ENCODE measurements at regions not wholly inside any gene's neighbourhood (a gene's known extent, or its start where the extent isn't known, plus 50 kb on each side); places are given as distances from the start of the nearest gene placed in this dataset.

- TF ChIP-seq CTCF (conservative IDR thresholded peaks at IDR 0.05), result no peak
- Mint-ChIP-seq H3K4me3 (no peak overlapping the region), H3K4me1 (ENCODE audit: unreplicated experiment) (peaks cover 10% of the 10 kb centered on the region), H3K36me3 (no peaks in the 10 kb centered on the region), H3K27me3 (no peaks in the 10 kb centered on the region), H3K9me3 (peaks cover 8% of the 10 kb centered on the region), H3K27ac (no peak overlapping the region)
- no peak for DNase-seq (ENCODE audit: extremely low spot score, unreplicated experiment)
These were observed 408.1 kb upstream of the USP24 start for GRCh38 chr1:55623311-55623710.

- Mint-ChIP-seq H3K27ac (no peak overlapping the region), H3K27me3 (no peaks in the 10 kb centered on the region), H3K4me1 (ENCODE audit: unreplicated experiment) (peaks cover 5% of the 10 kb centered on the region), H3K36me3 (no peaks in the 10 kb centered on the region), H3K9me3 (peaks cover 12% of the 10 kb centered on the region), H3K4me3 (no peak overlapping the region)
- TF ChIP-seq CTCF (conservative IDR thresholded peaks at IDR 0.05), result no peak
- no peak for DNase-seq (ENCODE audit: extremely low spot score, unreplicated experiment)
These were observed 406.9 kb upstream of the USP24 start for GRCh38 chr1:55622074-55622473.

DNA sequence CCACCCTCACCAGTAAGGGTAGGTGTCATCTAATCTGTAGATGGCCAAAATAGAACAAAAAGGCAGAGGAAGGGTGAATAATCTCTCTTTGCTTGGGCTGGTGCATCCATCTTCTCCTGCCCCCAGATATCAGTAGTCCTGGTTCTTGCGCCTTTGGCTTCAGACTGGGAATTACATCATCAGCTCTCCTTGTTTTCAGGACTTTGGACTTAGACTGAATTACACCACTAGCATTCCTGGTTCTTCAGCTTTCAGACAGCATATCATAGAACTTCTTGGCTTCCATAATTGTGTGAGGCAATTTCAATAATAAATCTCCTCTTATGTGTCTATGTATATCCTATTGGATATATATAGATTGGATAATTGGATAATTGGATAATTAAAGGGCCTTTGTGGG lies 403.0 kb upstream of the USP24 start:
- peaks cover 6% of the 10 kb centered on the region for H3K36me3 Mint-ChIP-seq
- no peak for TF ChIP-seq CTCF (conservative IDR thresholded peaks at IDR 0.05)
- H3K27ac Mint-ChIP-seq, result no peak overlapping the region
- peaks cover 12% of the 10 kb centered on the region for H3K9me3 Mint-ChIP-seq
- DNase-seq (ENCODE audit: extremely low spot score, unreplicated experiment), result no peak
- H3K4me3 Mint-ChIP-seq, result no peak overlapping the region
- no peaks in the 10 kb centered on the region for H3K4me1 Mint-ChIP-seq (ENCODE audit: unreplicated experiment)
- no peaks in the 10 kb centered on the region for H3K27me3 Mint-ChIP-seq

DNA sequence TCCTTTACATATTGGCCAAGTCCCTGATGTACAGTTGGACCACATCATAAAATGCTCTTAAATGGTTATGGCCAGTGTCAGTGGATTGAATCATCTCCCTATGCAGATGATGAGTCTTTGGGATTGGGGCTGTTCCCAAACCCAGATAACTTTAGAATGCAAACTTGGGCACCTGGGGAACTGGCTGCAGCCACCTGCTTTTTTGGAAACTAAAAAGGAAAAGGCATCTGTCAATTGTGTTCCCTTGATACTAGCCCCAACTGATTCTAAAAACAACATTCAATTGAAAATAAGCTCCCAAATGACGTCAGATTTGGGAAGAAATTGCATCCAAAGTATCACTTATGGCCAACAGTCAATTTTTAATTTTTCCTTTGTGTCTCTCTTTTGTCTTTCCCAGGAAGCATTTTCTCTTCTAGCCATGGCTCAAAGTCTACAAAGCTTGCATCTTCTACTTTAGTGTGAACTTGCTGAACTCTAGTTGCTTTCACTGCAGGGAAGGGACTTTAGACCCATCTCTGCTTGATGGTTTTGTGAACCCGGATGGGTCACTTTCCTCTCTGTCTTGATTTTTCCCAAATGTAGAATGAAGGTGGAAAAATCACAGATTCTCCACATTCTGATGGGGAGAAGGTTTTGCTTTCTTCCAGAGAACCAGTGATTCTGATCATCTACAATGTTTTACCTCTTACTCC lies 402.3 kb upstream of the USP24 start:
- Mint-ChIP-seq H3K27me3 (no peaks in the 10 kb centered on the region), H3K4me1 (ENCODE audit: unreplicated experiment) (no peaks in the 10 kb centered on the region), H3K36me3 (peaks cover 6% of the 10 kb centered on the region), H3K27ac (no peak overlapping the region), H3K9me3 (peaks cover 12% of the 10 kb centered on the region), H3K4me3 (no peak overlapping the region)
- DNase-seq (ENCODE audit: extremely low spot score, unreplicated experiment), result no peak
- no peak for TF ChIP-seq CTCF (conservative IDR thresholded peaks at IDR 0.05)

GRCh38 chr1:55612988-55613387 lies 397.8 kb upstream of the USP24 start:
- Mint-ChIP-seq H3K27ac (no peak overlapping the region), H3K36me3 (peaks cover 6% of the 10 kb centered on the region), H3K9me3 (peaks cover under 1% of the 10 kb centered on the region), H3K4me1 (ENCODE audit: unreplicated experiment) (no peaks in the 10 kb centered on the region), H3K4me3 (no peak overlapping the region), H3K27me3 (no peaks in the 10 kb centered on the region)
- DNase-seq (ENCODE audit: extremely low spot score, unreplicated experiment), result no peak
- TF ChIP-seq CTCF (conservative IDR thresholded peaks at IDR 0.05), result no peak
